Gastroesophageal sphincter (tissue), 2 donors: ENCODE measurements at regions not wholly inside any gene's neighbourhood (a gene's known extent, or its start where the extent isn't known, plus 50 kb on each side); places are given as distances from the start of the nearest gene placed in this dataset.

Experiments used
- EP300 ChIP-seq: sonication (generic); formaldehyde crosslinking; IDR thresholded peaks from one replicate; pipeline ENCODE4 v1.6.1; 2017; ENCODE audit warnings: antibody characterized with exemption, mild to moderate bottlenecking
- POLR2A ChIP-seq, 2 donors: fragments of 450-650 bp; IDR thresholded peaks; one replicate each; pipeline ENCODE4 v1.6.1; 2017; ENCODE audit warnings: antibody characterized with exemption in 2 of 2, mild to moderate bottlenecking in 2 of 2, moderate library complexity in 1 of 2

- TF ChIP-seq POLR2A (IDR thresholded peaks at IDR 0.05) (no peak), EP300 (no peak)
Observed at GRCh38 chr15:26298659-26299170, 435.6 kb upstream of the ATP10A start.
